PC-9 (cell line): ENCODE measurements at regions not wholly inside any gene's neighbourhood (a gene's known extent, or its start where the extent isn't known, plus 50 kb on each side); places are given as distances from the start of the nearest gene placed in this dataset.

Source experiments
- BruUV-seq: library from RNA; stranded (reverse); fragments of 400-500 nt; replicated peaks from 2 replicates; lab custom pipeline; 2021; lab: Mats Ljungman, UMichigan
- CTCF ChIA-PET: fragments of 300-600 bp; sonication (Branson Sonifier 250); formaldehyde crosslinking; loops from one replicate; lab custom pipeline; 2022; ENCODE audit warnings: antibody characterized with exemption; lab: Charles Lee
- POLR2A ChIA-PET: fragments of 300-600 bp; sonication (Branson Sonifier 250); formaldehyde crosslinking; loops from one replicate; lab custom pipeline; 2022; ENCODE audit warnings: antibody characterized with exemption; ENCODE audit not compliant: unreplicated experiment; lab: Charles Lee
- DNase-seq, 2 experiments: peaks; one replicate each; pipeline versions ENCODE4 v3.0.0 to v3.0.0-alpha.2; 2015 to 2022; ENCODE audit warnings: mixed read lengths in 1 of 2
- H2AFZ ChIP-seq: fragments of 200-600 bp; sonication (generic); 2 replicates; pipeline ENCODE4 v1.8.1; 2017; ENCODE audit warnings: antibody characterized with exemption
- H3F3A ChIP-seq: fragments of 200-600 bp; sonication (generic); 2 replicates; pipeline ENCODE4 v1.8.1; 2017; ENCODE audit warnings: antibody characterized with exemption, mild to moderate bottlenecking, low read depth; ENCODE audit not compliant: insufficient read depth
- H3K27ac ChIP-seq: fragments of 200-600 bp; sonication (generic); 2 replicates; pipeline ENCODE4 v1.6.1; 2016; ENCODE audit warnings: mixed run types
- H3K27me3 ChIP-seq: fragments of 200-600 bp; sonication (generic); 2 replicates; pipeline ENCODE4 v1.6.1; 2016; ENCODE audit warnings: low read depth, mixed run types; ENCODE audit not compliant: insufficient read depth
- H3K36me3 ChIP-seq: fragments of 200-600 bp; sonication (generic); 2 replicates; pipeline ENCODE4 v1.6.1; 2016; ENCODE audit warnings: low read depth, mixed run types
- H3K4me1 ChIP-seq: fragments of 200-600 bp; sonication (generic); replicated peaks from 2 replicates; pipeline ENCODE4 v1.6.1; 2016; ENCODE audit warnings: mixed run types; ENCODE audit not compliant: insufficient read depth
- H3K4me2 ChIP-seq: fragments of 200-600 bp; sonication (generic); 2 replicates; pipeline ENCODE4 v1.6.1; 2017; ENCODE audit warnings: mixed run types
- H3K4me3 ChIP-seq: fragments of 200-600 bp; sonication (generic); 2 replicates; pipeline ENCODE4 v1.6.1; 2016; ENCODE audit warnings: mixed run types
- H3K79me2 ChIP-seq: fragments of 200-600 bp; sonication (generic); 2 replicates; pipeline ENCODE4 v1.6.1; 2017; ENCODE audit warnings: low read depth, mixed run types
- H3K9me2 ChIP-seq: fragments of 200-600 bp; sonication (generic); 2 replicates; pipeline ENCODE4 v1.8.1; 2017; ENCODE audit warnings: mild to moderate bottlenecking; ENCODE audit not compliant: insufficient read depth
- H3K9me3 ChIP-seq: fragments of 200-600 bp; sonication (generic); 2 replicates; pipeline ENCODE4 v1.8.1; 2016; ENCODE audit warnings: low read depth; ENCODE audit not compliant: insufficient read depth
- H4K20me1 ChIP-seq: fragments of 200-600 bp; sonication (generic); 2 replicates; pipeline ENCODE4 v1.8.1; 2017; ENCODE audit not compliant: insufficient read depth
- EZH2 ChIP-seq: fragments of 200-600 bp; sonication (generic); IDR thresholded peaks from 2 replicates; pipeline ENCODE4 v1.8.0; 2017; ENCODE audit warnings: antibody characterized with exemption, low read depth
- intact Hi-C: fragments of 100-400 bp; cut with micrococcal nuclease; formaldehyde crosslinking; loops from one replicate; pipeline ENCODE4 v1.10.0; 2022; ENCODE audit not compliant: unreplicated experiment
- TF ChIP-seq, protein P1 (sequence below): fragments of 200-600 bp; sonication (generic); conservative IDR thresholded peaks from 2 replicates; pipeline ENCODE4 v1.6.1; 2017; ENCODE audit warnings: mixed run types, antibody characterized with exemption, mild to moderate bottlenecking, moderate library complexity

DNA sequence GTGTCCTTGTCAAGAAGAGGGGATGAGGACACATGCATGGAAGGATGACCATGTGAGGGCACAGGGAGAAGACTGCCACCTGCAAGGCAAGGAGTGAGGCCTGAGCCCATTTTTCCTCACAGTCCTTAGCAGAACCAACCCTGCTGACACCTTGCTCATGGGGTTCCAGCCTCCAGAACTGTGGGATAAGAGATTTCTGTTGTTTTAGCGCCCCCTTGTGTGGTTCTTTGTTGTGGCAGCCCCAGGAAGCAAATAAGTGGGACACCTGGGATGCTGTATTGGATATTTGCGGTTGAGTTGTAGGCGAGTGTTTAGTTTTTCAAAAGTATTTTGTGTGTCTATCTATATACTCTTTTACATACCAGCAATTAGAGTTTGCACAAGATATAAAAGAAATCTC lies 206.4 kb downstream of the NXNL2 start:
- Histone ChIP-seq H2AFZ (no peak overlapping the region), H4K20me1 (no peaks in the 10 kb centered on the region), H3K9me2 (no peaks in the 10 kb centered on the region), H3K79me2 (no peaks in the 10 kb centered on the region), H3K4me1 (no peaks in the 10 kb centered on the region), H3K27me3 (no peaks in the 10 kb centered on the region), H3K4me3 (no peak overlapping the region), H3K27ac (no peak overlapping the region), H3K9me3 (no peaks in the 10 kb centered on the region; the same call in 1 of the 2 replicates), H3F3A (no peaks in the 10 kb centered on the region), H3K4me2 (no peak overlapping the region), H3K36me3 (no peaks in the 10 kb centered on the region)
- BruUV-seq, result no TSS peak
- no peak for DNase-seq
- TF ChIP-seq EZH2, result no peak
- TF ChIP-seq, protein P1, sequence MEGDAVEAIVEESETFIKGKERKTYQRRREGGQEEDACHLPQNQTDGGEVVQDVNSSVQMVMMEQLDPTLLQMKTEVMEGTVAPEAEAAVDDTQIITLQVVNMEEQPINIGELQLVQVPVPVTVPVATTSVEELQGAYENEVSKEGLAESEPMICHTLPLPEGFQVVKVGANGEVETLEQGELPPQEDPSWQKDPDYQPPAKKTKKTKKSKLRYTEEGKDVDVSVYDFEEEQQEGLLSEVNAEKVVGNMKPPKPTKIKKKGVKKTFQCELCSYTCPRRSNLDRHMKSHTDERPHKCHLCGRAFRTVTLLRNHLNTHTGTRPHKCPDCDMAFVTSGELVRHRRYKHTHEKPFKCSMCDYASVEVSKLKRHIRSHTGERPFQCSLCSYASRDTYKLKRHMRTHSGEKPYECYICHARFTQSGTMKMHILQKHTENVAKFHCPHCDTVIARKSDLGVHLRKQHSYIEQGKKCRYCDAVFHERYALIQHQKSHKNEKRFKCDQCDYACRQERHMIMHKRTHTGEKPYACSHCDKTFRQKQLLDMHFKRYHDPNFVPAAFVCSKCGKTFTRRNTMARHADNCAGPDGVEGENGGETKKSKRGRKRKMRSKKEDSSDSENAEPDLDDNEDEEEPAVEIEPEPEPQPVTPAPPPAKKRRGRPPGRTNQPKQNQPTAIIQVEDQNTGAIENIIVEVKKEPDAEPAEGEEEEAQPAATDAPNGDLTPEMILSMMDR, result peak; percentile 44
- ChIA-PET POLR2A (no interaction called here), CTCF (no interaction called here)
- intact Hi-C loops, result no loop called here

DNA sequence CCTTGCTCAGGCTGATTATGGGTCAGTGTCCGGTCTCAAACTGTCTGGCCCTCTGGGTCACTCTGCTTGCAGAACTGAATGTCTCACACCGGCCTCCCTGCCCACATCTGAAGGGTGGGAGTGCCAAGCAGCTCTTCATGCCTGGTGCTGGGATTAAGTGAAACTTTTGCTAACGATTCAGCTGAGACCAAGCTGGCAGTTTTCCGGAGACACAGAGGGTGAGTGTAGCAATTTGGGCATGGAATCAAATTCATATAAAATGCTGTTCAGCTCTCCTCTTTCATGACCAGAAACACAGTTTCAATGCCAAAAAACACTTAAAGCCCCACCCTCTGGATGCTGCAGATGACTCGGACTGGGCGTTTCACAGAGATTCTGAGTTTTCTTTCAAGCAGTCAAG lies 207.5 kb downstream of the NXNL2 start:
- DNase-seq, result no peak
- no peaks in the 10 kb centered on the region; the same call in 1 of the 2 replicates for H3K9me3 ChIP-seq
- H3K9me2 ChIP-seq, result no peaks in the 10 kb centered on the region
- H2AFZ ChIP-seq, result no peak overlapping the region
- TF ChIP-seq, protein P1, result no peak
- TF ChIP-seq EZH2, result no peak
- no peak overlapping the region for H3K4me2 ChIP-seq
- H3K27ac ChIP-seq, result no peak overlapping the region
- no peaks in the 10 kb centered on the region for H4K20me1 ChIP-seq
- H3F3A ChIP-seq, result peaks cover under 1% of the 10 kb centered on the region; the same call in 1 of the 2 replicates
- no peak overlapping the region for H3K4me3 ChIP-seq
- no peaks in the 10 kb centered on the region for H3K79me2 ChIP-seq
- BruUV-seq, result no TSS peak
- ChIA-PET CTCF (no interaction called here), POLR2A (no interaction called here)
- H3K36me3 ChIP-seq, result no peaks in the 10 kb centered on the region
- H3K4me1 ChIP-seq, result 0 out of 2 replicates have a peak, but pooled peaks cover 2% of the 10 kb centered on the region
- intact Hi-C loops, result no loop called here
- H3K27me3 ChIP-seq, result no peaks in the 10 kb centered on the region

DNA sequence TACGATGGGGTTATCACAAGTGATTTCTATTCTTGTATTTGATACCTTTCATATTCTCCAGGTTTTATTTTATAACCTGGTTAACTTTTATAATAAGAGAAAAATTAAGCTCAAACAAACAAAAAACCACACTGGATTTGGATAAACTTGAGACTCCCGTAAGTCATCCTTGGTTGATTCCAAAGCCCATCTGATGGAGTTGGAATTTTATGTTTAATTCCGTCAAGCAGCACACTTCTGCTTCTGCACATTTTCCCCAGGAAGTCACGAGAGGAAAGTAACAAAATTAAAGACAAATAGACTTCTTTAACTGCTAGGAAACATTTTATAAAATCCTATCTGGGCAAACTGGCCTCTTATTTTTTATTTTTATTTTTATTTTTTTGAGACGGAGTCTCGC lies 207.9 kb downstream of the NXNL2 start:
- intact Hi-C loops, result no loop called here
- POLR2A ChIA-PET, result no interaction called here
- peaks cover 6% of the 10 kb centered on the region; the same call in 1 of the 2 replicates for H3K4me1 ChIP-seq

More for the DNA sequence above, 207.9 kb downstream of the NXNL2 start:
- BruUV-seq, result no TSS peak
- H4K20me1 ChIP-seq, result no peaks in the 10 kb centered on the region
- TF ChIP-seq, protein P1, result no peak
- no peaks in the 10 kb centered on the region for H3K36me3 ChIP-seq
- H3K4me3 ChIP-seq, result no peak overlapping the region
- no peaks in the 10 kb centered on the region; the same call in 1 of the 2 replicates for H3K9me3 ChIP-seq
- no peak overlapping the region for H3K27ac ChIP-seq
- CTCF ChIA-PET, result no interaction called here
- H3F3A ChIP-seq, result peaks cover 4% of the 10 kb centered on the region; the same call in 1 of the 2 replicates
- no peaks in the 10 kb centered on the region for H3K79me2 ChIP-seq
- no peak for DNase-seq
- no peak overlapping the region for H3K4me2 ChIP-seq
- no peak overlapping the region for H2AFZ ChIP-seq
- no peaks in the 10 kb centered on the region for H3K9me2 ChIP-seq
- H3K27me3 ChIP-seq, result no peaks in the 10 kb centered on the region
